ENCODE measurements at regions not wholly inside any gene's neighbourhood (a gene's known extent, or its start where the extent isn't known, plus 50 kb on each side); places are given as distances from the start of the nearest gene placed in this dataset.

- intact Hi-C loops (cut with DNase I) = no loop called here
- Histone ChIP-seq H3K27me3 (no peaks in the 10 kb centered on the region), H3K4me3 (no peak overlapping the region), H3K27ac (peak overlapping the region in 1 of 2 donors; percentile 9), H3K36me3 (no peaks in the 10 kb centered on the region), H3K4me1 (ENCODE audit: insufficient read depth) (peaks cover 5% of the 10 kb centered on the region), H3K9me3 (no peaks in the 10 kb centered on the region)
- 78 to 86% (median 84%) methylated on average over 4 of the region's 4 CpGs for WGBS, 3 donors
- TF ChIP-seq POLR2A (IDR thresholded peaks at IDR 0.05) = no peak
- TF ChIP-seq EP300 (IDR thresholded peaks at IDR 0.05) = no peak
- no peak for TF ChIP-seq CTCF (IDR thresholded peaks at IDR 0.05)
- no peak for DNase-seq
Measured at GRCh38 chr2:215684448-215685237, 248.8 kb upstream of the FN1 start.

- 89 to 93% (median 92%) methylated on average over 4 of the region's 4 CpGs for WGBS, 3 donors
- Histone ChIP-seq H3K9me3 (no peaks in the 10 kb centered on the region), H3K4me3 (no peak overlapping the region), H3K27ac (no peak overlapping the region), H3K36me3 (no peaks in the 10 kb centered on the region), H3K4me1 (ENCODE audit: insufficient read depth) (peaks cover 5% of the 10 kb centered on the region), H3K27me3 (no peaks in the 10 kb centered on the region)
- TF ChIP-seq CTCF (IDR thresholded peaks at IDR 0.05) = no peak
- intact Hi-C loops (cut with DNase I) = no loop called here
- no peak for DNase-seq
Measured at GRCh38 chr2:215683295-215683694, 247.4 kb upstream of the FN1 start.

GRCh38 chr2:215681799-215682596, 246.1 kb upstream of the FN1 start:
- Histone ChIP-seq H3K4me1 (ENCODE audit: insufficient read depth) (peaks cover 5% of the 10 kb centered on the region), H3K9me3 (no peaks in the 10 kb centered on the region), H3K27me3 (no peaks in the 10 kb centered on the region), H3K4me3 (no peak overlapping the region), H3K36me3 (no peaks in the 10 kb centered on the region), H3K27ac (no peak overlapping the region)
- WGBS, 3 donors = 71 to 81% (median 74%) methylated on average over 4 of the region's 4 CpGs
- TF ChIP-seq CTCF (IDR thresholded peaks at IDR 0.05) (no peak), POLR2A (IDR thresholded peaks at IDR 0.05) (no peak), EP300 (IDR thresholded peaks at IDR 0.05) (no peak)
- no peak for DNase-seq
- intact Hi-C loops (cut with DNase I) = no loop called here

- H3K27ac ChIP-seq = no peak overlapping the region
Measured at GRCh38 chr2:215680605-215681598, 245.0 kb upstream of the FN1 start.

More at GRCh38 chr2:215680605-215681598, 245.0 kb upstream of the FN1 start:
- 61 to 79% (median 76%) methylated on average over 6 of the region's 6 CpGs for WGBS, 3 donors
- H3K36me3 ChIP-seq = no peaks in the 10 kb centered on the region
- no peaks in the 10 kb centered on the region for H3K27me3 ChIP-seq
- H3K9me3 ChIP-seq = no peaks in the 10 kb centered on the region
- H3K4me1 ChIP-seq (ENCODE audit: insufficient read depth) = peaks cover 3% of the 10 kb centered on the region
- intact Hi-C loops (cut with DNase I) = no loop called here
- H3K4me3 ChIP-seq = no peak overlapping the region
- TF ChIP-seq EP300 (IDR thresholded peaks at IDR 0.05) = no peak
- no peak for TF ChIP-seq POLR2A (IDR thresholded peaks at IDR 0.05)
- no peak for TF ChIP-seq CTCF (IDR thresholded peaks at IDR 0.05)
- DNase-seq = no peak

Data from ovary (tissue), 7 donors.